ENCODE measurements at regions not wholly inside any gene's neighbourhood (a gene's known extent, or its start where the extent isn't known, plus 50 kb on each side); places are given as distances from the start of the nearest gene placed in this dataset.
"Not testable (repeated sequence)": the region's sequence is repeated elsewhere in the genome, so short reads cannot be mapped to it uniquely, and the experiment has no call there.

GRCh38 chr11:91489989-91490388 lies 734.6 kb upstream of the FAT3 start:
- no peak for TF ChIP-seq CTCF (IDR thresholded peaks at IDR 0.05; ENCODE audit: insufficient read depth, low read length, poor library complexity, severe bottlenecking)
- no peak overlapping the region for H3K4me3 ChIP-seq (ENCODE audit: low read depth, low read length)
- H3K27me3 ChIP-seq (ENCODE audit: control insufficient read depth, insufficient read depth, low read length), result no peaks in the 10 kb centered on the region
- no peaks in the 10 kb centered on the region for H3K36me3 ChIP-seq (ENCODE audit: control insufficient read depth, insufficient read depth, low read length)
- no peak for DNase-seq (ENCODE audit: low read depth)

- H3K36me3 ChIP-seq (ENCODE audit: control insufficient read depth, insufficient read depth, low read length); H3K27me3 ChIP-seq (ENCODE audit: control insufficient read depth, insufficient read depth, low read length); DNase-seq (ENCODE audit: low read depth); H3K4me3 ChIP-seq (ENCODE audit: low read depth, low read length): not testable (repeated sequence)
Observed at GRCh38 chr11:91483956-91484355, 740.7 kb upstream of the FAT3 start.

- not testable (repeated sequence) for H3K36me3 ChIP-seq (ENCODE audit: control insufficient read depth, insufficient read depth, low read length); DNase-seq (ENCODE audit: low read depth); H3K27me3 ChIP-seq (ENCODE audit: control insufficient read depth, insufficient read depth, low read length); H3K4me3 ChIP-seq (ENCODE audit: low read depth, low read length)
Observed at GRCh38 chr11:91481875-91482274, 742.7 kb upstream of the FAT3 start.

GRCh38 chr11:91470656-91471055 lies 754.0 kb upstream of the FAT3 start:
- no peak for DNase-seq (ENCODE audit: low read depth)
- H3K4me3 ChIP-seq (ENCODE audit: low read depth, low read length), result no peak overlapping the region
- no peaks in the 10 kb centered on the region for H3K27me3 ChIP-seq (ENCODE audit: control insufficient read depth, insufficient read depth, low read length)
- no peak for TF ChIP-seq CTCF (IDR thresholded peaks at IDR 0.05; ENCODE audit: insufficient read depth, low read length, poor library complexity, severe bottlenecking)
- H3K36me3 ChIP-seq (ENCODE audit: control insufficient read depth, insufficient read depth, low read length), result no peaks in the 10 kb centered on the region

GRCh38 chr11:91459840-91460239 lies 764.8 kb upstream of the FAT3 start:
- DNase-seq (ENCODE audit: low read depth), result no peak
- no peak for TF ChIP-seq CTCF (IDR thresholded peaks at IDR 0.05; ENCODE audit: insufficient read depth, low read length, poor library complexity, severe bottlenecking)

GRCh38 chr11:91446267-91446666 lies 778.4 kb upstream of the FAT3 start:
- no peaks in the 10 kb centered on the region for H3K36me3 ChIP-seq (ENCODE audit: control insufficient read depth, insufficient read depth, low read length)
- TF ChIP-seq CTCF (IDR thresholded peaks at IDR 0.05; ENCODE audit: insufficient read depth, low read length, poor library complexity, severe bottlenecking), result no peak
- H3K4me3 ChIP-seq (ENCODE audit: low read depth, low read length), result no peak overlapping the region
- H3K27me3 ChIP-seq (ENCODE audit: control insufficient read depth, insufficient read depth, low read length), result no peaks in the 10 kb centered on the region
- no peak for DNase-seq (ENCODE audit: low read depth)

More at GRCh38 chr11:91459840-91460239, 764.8 kb upstream of the FAT3 start:
- Histone ChIP-seq H3K27me3 (ENCODE audit: control insufficient read depth, insufficient read depth, low read length) (no peaks in the 10 kb centered on the region), H3K4me3 (ENCODE audit: low read depth, low read length) (no peak overlapping the region), H3K36me3 (ENCODE audit: control insufficient read depth, insufficient read depth, low read length) (no peaks in the 10 kb centered on the region)

GRCh38 chr11:91435694-91436395 lies 788.8 kb upstream of the FAT3 start:
- no peak overlapping the region for H3K4me3 ChIP-seq (ENCODE audit: low read depth, low read length)
- no peaks in the 10 kb centered on the region for H3K27me3 ChIP-seq (ENCODE audit: control insufficient read depth, insufficient read depth, low read length)
- no peak for DNase-seq (ENCODE audit: low read depth)
- no peak for TF ChIP-seq CTCF (IDR thresholded peaks at IDR 0.05; ENCODE audit: insufficient read depth, low read length, poor library complexity, severe bottlenecking)
- no peaks in the 10 kb centered on the region for H3K36me3 ChIP-seq (ENCODE audit: control insufficient read depth, insufficient read depth, low read length)

All from kidney epithelial cell (primary cell).